A673 (cell line): ENCODE measurements at regions not wholly inside any gene's neighbourhood (a gene's known extent, or its start where the extent isn't known, plus 50 kb on each side); places are given as distances from the start of the nearest gene placed in this dataset.

Source experiments
- BruUV-seq: library from RNA; stranded (reverse); fragments of 400-500 nt; replicated peaks from 2 replicates; lab custom pipeline; 2021; lab: Mats Ljungman, UMichigan
- CTCF ChIA-PET: fragments of 300-600 bp; sonication (Branson Sonifier 250); formaldehyde crosslinking; loops from one replicate; lab custom pipeline; 2022; ENCODE audit warnings: antibody characterized with exemption; lab: Charles Lee
- POLR2A ChIA-PET: fragments of 300-600 bp; sonication (Branson Sonifier 250); formaldehyde crosslinking; loops from one replicate; lab custom pipeline; 2022; ENCODE audit warnings: antibody characterized with exemption; ENCODE audit not compliant: low non-redundant PET; lab: Charles Lee
- DNase-seq: peaks from one replicate; pipeline ENCODE4 v3.0.0-alpha.2; 2015; ENCODE audit warnings: low spot score
- H3K27ac ChIP-seq: fragments of 200-600 bp; sonication (generic); 2 replicates; pipeline ENCODE4 v1.5.1; 2016; ENCODE audit warnings: mixed run types, low read depth, mild to moderate bottlenecking, mixed read lengths, antibody characterized with exemption, low read length; ENCODE audit not compliant: poor library complexity, severe bottlenecking
- H3K27me3 ChIP-seq: fragments of 200-600 bp; sonication (generic); replicated peaks from 2 replicates; pipeline ENCODE4 v1.6.1; 2017; ENCODE audit warnings: mixed run types, low read depth, mild to moderate bottlenecking, mixed read lengths, antibody characterized with exemption, low read length; ENCODE audit not compliant: insufficient read depth, poor library complexity
- H3K36me3 ChIP-seq: fragments of 200-600 bp; sonication (generic); 2 replicates; pipeline ENCODE4 v1.6.1; 2016; ENCODE audit warnings: mixed run types, mild to moderate bottlenecking, mixed read lengths, antibody characterized with exemption, low read length; ENCODE audit not compliant: insufficient read depth, poor library complexity, severe bottlenecking
- H3K4me1 ChIP-seq: fragments of 200-600 bp; sonication (generic); 2 replicates; pipeline ENCODE4 v1.6.1; 2017; ENCODE audit warnings: mixed run types, mild to moderate bottlenecking, mixed read lengths, antibody characterized with exemption, low read length; ENCODE audit not compliant: insufficient read depth, poor library complexity, severe bottlenecking
- H3K4me3 ChIP-seq: fragments of 200-600 bp; sonication (generic); 2 replicates; pipeline ENCODE4 v1.5.1; 2016; ENCODE audit warnings: low read depth, mixed run types, mild to moderate bottlenecking, mixed read lengths, low read length; ENCODE audit not compliant: poor library complexity, severe bottlenecking
- H3K9me3 ChIP-seq: fragments of 200-600 bp; sonication (generic); 2 replicates; pipeline ENCODE4 v1.6.1; 2016; ENCODE audit warnings: mixed run types, low read depth, mild to moderate bottlenecking, mixed read lengths, antibody characterized with exemption, low read length; ENCODE audit not compliant: poor library complexity, severe bottlenecking
- EZH2 ChIP-seq: fragments of 200-600 bp; sonication (generic); IDR thresholded peaks from 2 replicates; pipeline ENCODE4 v1.6.1; 2017; ENCODE audit warnings: borderline replicate concordance, low read depth, mild to moderate bottlenecking, mixed read lengths, antibody characterized with exemption, low read length; ENCODE audit not compliant: poor library complexity, severe bottlenecking
- intact Hi-C: fragments of 100-400 bp; cut with micrococcal nuclease; formaldehyde crosslinking; loops from one replicate; pipeline ENCODE4 v1.10.0; 2022; ENCODE audit not compliant: unreplicated experiment
- TF ChIP-seq, protein P1 (sequence below): fragments of 300-800, 200-600 bp; sonication (generic); conservative IDR thresholded peaks from 2 replicates; pipeline ENCODE4 v1.5.1; 2017; ENCODE audit warnings: low read depth, mild to moderate bottlenecking, antibody characterized with exemption, low read length, moderate library complexity, mixed read lengths

DNA sequence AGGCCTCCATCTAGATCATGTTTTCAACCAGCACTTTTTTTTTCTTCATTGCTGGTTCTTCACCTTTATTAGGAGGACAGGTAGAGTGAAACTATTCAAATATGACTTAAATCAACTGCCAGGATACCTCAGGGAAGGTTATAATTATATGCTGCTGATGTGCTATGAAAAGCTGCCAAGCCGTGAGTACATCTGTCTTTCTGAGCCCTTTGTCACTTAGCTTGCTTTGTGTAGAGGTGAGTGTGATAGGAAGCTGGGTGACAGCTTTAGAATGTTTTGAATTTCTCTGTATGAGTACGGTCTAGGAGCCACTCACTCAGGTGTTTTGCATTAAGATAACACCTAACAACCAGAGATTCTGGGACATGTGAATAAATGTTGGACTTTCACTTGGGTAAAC, 365.2 kb downstream of the OTUD1 start:
- H3K9me3 ChIP-seq: no peaks in the 10 kb centered on the region
- no peaks in the 10 kb centered on the region for H3K4me1 ChIP-seq
- DNase-seq: no peak
- H3K4me3 ChIP-seq: no peak overlapping the region
- intact Hi-C loops: no loop called here
- no TSS peak for BruUV-seq
- H3K36me3 ChIP-seq: no peaks in the 10 kb centered on the region
- ChIA-PET CTCF (no interaction called here), POLR2A (no interaction called here)
- H3K27me3 ChIP-seq: no peaks in the 10 kb centered on the region
- TF ChIP-seq, protein P1, sequence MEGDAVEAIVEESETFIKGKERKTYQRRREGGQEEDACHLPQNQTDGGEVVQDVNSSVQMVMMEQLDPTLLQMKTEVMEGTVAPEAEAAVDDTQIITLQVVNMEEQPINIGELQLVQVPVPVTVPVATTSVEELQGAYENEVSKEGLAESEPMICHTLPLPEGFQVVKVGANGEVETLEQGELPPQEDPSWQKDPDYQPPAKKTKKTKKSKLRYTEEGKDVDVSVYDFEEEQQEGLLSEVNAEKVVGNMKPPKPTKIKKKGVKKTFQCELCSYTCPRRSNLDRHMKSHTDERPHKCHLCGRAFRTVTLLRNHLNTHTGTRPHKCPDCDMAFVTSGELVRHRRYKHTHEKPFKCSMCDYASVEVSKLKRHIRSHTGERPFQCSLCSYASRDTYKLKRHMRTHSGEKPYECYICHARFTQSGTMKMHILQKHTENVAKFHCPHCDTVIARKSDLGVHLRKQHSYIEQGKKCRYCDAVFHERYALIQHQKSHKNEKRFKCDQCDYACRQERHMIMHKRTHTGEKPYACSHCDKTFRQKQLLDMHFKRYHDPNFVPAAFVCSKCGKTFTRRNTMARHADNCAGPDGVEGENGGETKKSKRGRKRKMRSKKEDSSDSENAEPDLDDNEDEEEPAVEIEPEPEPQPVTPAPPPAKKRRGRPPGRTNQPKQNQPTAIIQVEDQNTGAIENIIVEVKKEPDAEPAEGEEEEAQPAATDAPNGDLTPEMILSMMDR: no peak
- no peak for TF ChIP-seq EZH2
- no peak overlapping the region for H3K27ac ChIP-seq

DNA sequence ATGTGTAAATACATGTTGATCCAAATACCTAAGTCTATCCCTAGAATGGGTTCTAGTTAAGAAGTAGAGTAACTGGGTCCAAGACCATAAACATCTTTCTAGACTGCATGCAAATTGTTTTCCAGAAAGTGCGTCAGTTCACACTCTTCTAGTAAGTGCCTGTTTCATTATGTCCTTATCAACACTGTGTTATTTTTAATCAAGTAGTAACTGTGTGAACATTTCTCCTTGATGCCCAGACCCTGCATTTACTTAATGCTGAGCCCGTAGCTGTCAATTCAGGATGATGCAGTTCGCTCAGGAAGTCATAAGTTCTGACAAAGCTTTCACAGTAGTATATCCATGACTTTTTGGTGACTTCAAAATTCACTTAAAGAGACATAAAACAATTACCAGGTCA, 374.8 kb downstream of the OTUD1 start:
- CTCF ChIA-PET: no interaction called here

DNA sequence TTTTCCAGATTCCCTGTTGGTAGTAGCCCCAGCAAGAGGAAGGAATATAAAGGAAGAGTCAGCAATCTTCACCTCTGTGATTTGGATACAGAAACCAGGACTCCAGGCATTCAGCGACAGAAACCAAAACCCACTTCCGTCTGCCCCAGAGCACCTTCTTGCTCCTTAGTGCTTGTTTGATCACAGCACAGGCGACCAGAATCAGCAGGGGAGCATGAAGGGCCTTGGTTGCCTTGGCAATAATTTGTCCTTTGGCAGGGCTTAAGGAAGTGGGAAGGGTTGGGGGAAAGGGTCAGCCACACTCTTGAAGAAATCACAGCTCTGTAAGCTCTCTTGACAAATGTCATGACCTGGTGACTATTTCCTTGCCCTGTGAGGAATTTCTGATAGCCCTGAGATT, 379.6 kb downstream of the OTUD1 start:
- CTCF ChIA-PET: no interaction called here
- intact Hi-C loops: no loop called here
- peaks cover 12% of the 10 kb centered on the region for H3K4me1 ChIP-seq
- no peak for DNase-seq
- no peaks in the 10 kb centered on the region for H3K36me3 ChIP-seq
- H3K27ac ChIP-seq: no peak overlapping the region
- TF ChIP-seq, protein P1: no peak
- TF ChIP-seq EZH2: no peak
- POLR2A ChIA-PET: no interaction called here
- no peaks in the 10 kb centered on the region for H3K9me3 ChIP-seq
- H3K4me3 ChIP-seq: no peak overlapping the region
- no TSS peak for BruUV-seq
- no peaks in the 10 kb centered on the region for H3K27me3 ChIP-seq

More for the DNA sequence above, 374.8 kb downstream of the OTUD1 start:
- intact Hi-C loops: no loop called here
- H3K4me1 ChIP-seq: no peaks in the 10 kb centered on the region
- BruUV-seq: no TSS peak
- DNase-seq: no peak
- POLR2A ChIA-PET: no interaction called here
- no peaks in the 10 kb centered on the region for H3K9me3 ChIP-seq
- no peaks in the 10 kb centered on the region for H3K36me3 ChIP-seq
- H3K27ac ChIP-seq: no peak overlapping the region
- no peaks in the 10 kb centered on the region for H3K27me3 ChIP-seq
- no peak overlapping the region for H3K4me3 ChIP-seq
- no peak for TF ChIP-seq EZH2
- TF ChIP-seq, protein P1: no peak
